ENCODE measurements at regions not wholly inside any gene's neighbourhood (a gene's known extent, or its start where the extent isn't known, plus 50 kb on each side); places are given as distances from the start of the nearest gene placed in this dataset.

DNA sequence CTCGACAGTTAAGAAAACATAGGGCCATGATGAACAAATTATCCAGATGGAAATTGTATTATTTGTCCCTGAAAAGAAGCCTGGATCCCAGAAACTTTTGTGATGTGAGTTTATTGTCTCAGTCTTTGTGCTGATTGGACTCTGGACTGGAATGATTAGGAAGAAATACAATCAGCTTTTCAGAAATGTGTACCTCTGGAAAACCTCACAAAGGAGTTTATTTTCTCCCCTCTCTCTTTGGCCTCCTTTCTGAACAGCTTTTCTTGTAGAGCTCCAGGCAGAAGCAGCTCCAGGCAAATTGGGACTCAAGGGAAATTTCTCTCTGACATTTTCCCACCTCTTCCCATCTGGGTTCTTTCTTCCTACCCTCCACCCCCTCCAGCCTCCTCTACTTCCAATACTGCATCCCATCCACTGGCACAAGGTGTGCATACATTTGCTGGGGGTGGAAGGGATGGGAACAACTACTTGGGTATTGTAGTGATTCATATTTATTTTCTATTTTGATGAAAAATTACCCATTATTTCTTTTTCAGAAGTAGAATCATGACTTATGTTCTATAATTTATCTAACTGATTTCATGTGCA lies 119.7 kb downstream of the CD47 start:
- CTCF ChIA-PET = interaction anchor here (0.6 to 1.8 kb wide), 3 partner anchors 14 to 382 kb away, joined by 3 to 7 read pairs (median 3); no protein-coding TSS in a partner anchor
- POLR2A ChIA-PET (ENCODE audit: low non-redundant PET) = no interaction called here
- no peak overlapping the region for H3K27ac ChIP-seq
- DNase-seq (ENCODE audit: low spot score) = no peak
- TF ChIP-seq, protein P1, sequence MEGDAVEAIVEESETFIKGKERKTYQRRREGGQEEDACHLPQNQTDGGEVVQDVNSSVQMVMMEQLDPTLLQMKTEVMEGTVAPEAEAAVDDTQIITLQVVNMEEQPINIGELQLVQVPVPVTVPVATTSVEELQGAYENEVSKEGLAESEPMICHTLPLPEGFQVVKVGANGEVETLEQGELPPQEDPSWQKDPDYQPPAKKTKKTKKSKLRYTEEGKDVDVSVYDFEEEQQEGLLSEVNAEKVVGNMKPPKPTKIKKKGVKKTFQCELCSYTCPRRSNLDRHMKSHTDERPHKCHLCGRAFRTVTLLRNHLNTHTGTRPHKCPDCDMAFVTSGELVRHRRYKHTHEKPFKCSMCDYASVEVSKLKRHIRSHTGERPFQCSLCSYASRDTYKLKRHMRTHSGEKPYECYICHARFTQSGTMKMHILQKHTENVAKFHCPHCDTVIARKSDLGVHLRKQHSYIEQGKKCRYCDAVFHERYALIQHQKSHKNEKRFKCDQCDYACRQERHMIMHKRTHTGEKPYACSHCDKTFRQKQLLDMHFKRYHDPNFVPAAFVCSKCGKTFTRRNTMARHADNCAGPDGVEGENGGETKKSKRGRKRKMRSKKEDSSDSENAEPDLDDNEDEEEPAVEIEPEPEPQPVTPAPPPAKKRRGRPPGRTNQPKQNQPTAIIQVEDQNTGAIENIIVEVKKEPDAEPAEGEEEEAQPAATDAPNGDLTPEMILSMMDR (conservative IDR thresholded peaks at IDR 0.05; ENCODE audit: low read depth) = no peak

DNA sequence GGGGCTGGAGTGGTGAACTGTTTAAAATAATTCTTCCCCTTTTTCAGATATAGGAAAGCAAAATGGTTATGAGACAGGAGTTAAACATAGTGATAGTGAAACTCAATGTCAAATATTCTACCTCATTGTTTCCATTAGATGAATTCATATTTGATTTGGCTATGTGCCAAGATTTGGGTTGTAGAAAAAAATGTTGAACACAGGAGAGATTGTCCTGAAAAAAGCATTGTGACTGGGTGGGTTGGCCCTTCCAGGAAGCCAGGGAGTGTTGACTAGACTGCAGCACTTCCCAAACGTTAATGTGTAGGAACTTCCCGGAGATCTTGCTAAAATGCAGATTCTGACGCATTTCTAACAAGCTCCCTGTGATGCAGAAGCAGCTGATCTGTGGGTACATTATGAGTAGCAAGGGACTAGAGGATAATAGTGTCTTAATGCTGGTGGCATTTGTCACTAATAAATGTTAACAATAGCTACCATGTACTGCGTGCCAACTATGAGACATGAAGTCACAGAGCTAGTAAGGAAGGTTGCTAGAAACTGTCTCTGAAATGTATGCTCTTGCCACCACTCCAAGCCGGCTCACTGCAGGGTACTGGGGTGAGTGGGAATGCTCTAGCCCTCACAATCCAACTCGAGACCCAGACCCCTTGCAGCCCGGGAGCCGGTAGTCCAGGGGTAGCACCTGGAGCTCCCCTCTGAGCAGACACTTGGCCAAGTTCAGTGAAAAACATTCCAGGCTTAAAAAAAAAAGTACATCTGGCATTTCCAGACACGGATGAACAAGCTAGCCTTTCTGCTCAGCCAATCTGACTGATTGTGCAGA lies 120.6 kb downstream of the CD47 start:
- no peak overlapping the region for H3K27ac ChIP-seq
- TF ChIP-seq, protein P1 (conservative IDR thresholded peaks at IDR 0.05; ENCODE audit: low read depth) = no peak
- CTCF ChIA-PET = interaction anchor here (0.6 to 1.8 kb wide), 3 partner anchors 13 to 383 kb away, joined by 3 to 7 read pairs (median 3); no protein-coding TSS in a partner anchor
- POLR2A ChIA-PET (ENCODE audit: low non-redundant PET) = no interaction called here
- no peak for DNase-seq (ENCODE audit: low spot score)

DNA sequence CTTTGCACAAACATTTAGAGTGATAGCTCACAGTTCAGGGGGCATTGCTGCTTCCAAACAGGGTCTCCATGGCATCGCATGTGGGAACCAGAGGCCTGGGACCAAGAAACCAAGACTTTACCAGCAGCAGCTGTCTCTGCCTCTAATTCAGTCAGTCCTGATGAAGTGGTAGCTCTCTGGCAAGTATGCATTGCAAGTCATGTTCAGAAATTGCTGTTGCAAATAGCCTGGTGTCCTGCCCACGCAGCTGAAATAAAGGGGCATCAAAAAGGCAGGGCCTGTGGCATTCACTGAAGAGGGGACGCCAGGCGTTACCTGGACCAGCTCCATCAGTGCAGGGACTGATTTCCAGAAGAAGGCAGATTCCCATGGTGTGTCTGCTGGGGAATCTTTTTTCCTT lies 121.3 kb downstream of the CD47 start:
- no peak for DNase-seq (ENCODE audit: low spot score)

DNA sequence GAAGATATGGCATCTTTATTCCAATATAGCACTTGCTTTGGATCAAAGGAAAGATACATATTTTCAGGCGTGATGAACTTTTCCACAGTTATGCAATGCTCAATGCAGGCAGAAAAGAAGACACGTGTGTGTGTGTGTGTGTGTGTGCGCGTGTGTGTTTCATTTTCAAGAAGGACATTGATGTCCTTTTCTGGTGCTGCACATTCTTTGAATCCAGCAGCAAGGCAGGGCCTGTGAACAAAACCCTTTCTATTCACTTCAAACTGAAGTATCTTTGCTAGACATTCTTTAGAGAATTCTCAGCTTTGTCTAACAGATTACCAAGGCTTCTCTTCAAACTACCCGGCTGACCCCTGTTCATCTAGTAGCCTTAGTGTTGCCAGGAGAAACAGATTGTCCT lies 124.6 kb downstream of the CD47 start:
- TF ChIP-seq, protein P1 (conservative IDR thresholded peaks at IDR 0.05; ENCODE audit: low read depth) = no peak
- no peak overlapping the region for H3K27ac ChIP-seq
- DNase-seq (ENCODE audit: low spot score) = no peak
- ChIA-PET POLR2A (ENCODE audit: low non-redundant PET) (no interaction called here), CTCF (interaction anchor here (0.8 kb wide), 1 partner anchor 186 kb away, joined by 3 read pairs; no protein-coding TSS in a partner anchor)

More for the DNA sequence above, 121.3 kb downstream of the CD47 start:
- ChIA-PET POLR2A (ENCODE audit: low non-redundant PET) (no interaction called here), CTCF (interaction anchor here (0.6 to 1.8 kb wide), 2 partner anchors 25 to 42 kb away, joined by 3 to 7 read pairs; no protein-coding TSS in a partner anchor)
- H3K27ac ChIP-seq = no peak overlapping the region
- TF ChIP-seq, protein P1 (conservative IDR thresholded peaks at IDR 0.05; ENCODE audit: low read depth) = no peak

DNA sequence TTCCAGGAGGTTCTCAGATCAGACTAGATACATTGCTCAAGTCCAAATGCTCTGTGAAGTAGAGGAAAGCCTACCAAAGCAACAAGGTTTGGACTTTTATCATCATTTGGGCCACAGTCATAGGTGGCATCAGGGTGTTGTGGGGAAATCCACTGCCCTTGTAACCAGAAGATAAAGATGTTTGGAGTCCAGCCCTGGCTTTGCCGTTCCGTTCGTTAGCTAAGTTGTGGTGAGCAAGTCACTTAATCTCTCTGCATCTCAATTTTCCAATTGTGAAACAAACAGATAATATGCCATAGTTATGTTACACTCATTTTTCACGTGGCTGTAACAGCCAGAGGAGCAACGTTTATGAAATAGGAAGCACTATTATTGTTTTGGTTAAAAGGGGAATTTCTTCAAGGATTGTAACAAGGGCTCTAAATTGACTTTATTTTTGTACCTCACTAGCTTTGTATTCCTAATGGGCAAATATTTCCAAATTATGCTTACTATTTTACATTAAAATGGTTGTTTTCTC lies 125.6 kb downstream of the CD47 start:
- ChIA-PET POLR2A (ENCODE audit: low non-redundant PET) (no interaction called here), CTCF (interaction anchor here (0.6 kb wide), 1 partner anchor 27 kb away, joined by 3 read pairs; no protein-coding TSS in a partner anchor)
- no peak for DNase-seq (ENCODE audit: low spot score)
- TF ChIP-seq, protein P1 (conservative IDR thresholded peaks at IDR 0.05; ENCODE audit: low read depth) = no peak
- no peak overlapping the region for H3K27ac ChIP-seq

DNA sequence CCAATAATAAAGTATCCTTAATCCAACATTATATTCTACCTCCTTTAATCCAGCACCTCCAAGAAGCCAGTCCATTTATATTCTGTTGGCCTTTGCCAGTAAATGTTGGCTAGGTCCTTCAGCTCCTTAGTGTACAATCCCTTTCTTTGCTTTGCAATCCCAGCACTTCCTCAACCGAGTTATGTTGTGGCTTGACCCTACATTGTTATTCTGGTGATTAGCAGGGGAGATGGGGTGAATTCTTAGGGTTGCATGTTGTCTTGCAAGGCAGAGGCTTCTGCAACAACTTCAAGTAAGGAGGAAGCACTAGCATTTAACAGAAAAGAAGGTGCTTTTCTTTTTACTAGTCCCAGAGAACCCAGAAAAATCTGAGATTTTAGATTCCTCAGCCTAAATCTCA lies 127.2 kb downstream of the CD47 start:
- no peak overlapping the region for H3K27ac ChIP-seq
- TF ChIP-seq, protein P1 (conservative IDR thresholded peaks at IDR 0.05; ENCODE audit: low read depth) = no peak
- ChIA-PET CTCF (no interaction called here), POLR2A (ENCODE audit: low non-redundant PET) (no interaction called here)
- no peak for DNase-seq (ENCODE audit: low spot score)
